GM18502 (cell line): ENCODE measurements at regions not wholly inside any gene's neighbourhood (a gene's known extent, or its start where the extent isn't known, plus 50 kb on each side); places are given as distances from the start of the nearest gene placed in this dataset.

Source experiments
- ATAC-seq: cut with Tn5 transposase; IDR thresholded peaks from one replicate; pipeline ENCODE4 v1.9.1; 2021; ENCODE audit warnings: mild to moderate bottlenecking; ENCODE audit not compliant: unreplicated experiment, poor library complexity

- no peak for ATAC-seq
Observed at GRCh38 chr6:166683477-166683876, 56.4 kb upstream of the RPS6KA2 start.

DNA sequence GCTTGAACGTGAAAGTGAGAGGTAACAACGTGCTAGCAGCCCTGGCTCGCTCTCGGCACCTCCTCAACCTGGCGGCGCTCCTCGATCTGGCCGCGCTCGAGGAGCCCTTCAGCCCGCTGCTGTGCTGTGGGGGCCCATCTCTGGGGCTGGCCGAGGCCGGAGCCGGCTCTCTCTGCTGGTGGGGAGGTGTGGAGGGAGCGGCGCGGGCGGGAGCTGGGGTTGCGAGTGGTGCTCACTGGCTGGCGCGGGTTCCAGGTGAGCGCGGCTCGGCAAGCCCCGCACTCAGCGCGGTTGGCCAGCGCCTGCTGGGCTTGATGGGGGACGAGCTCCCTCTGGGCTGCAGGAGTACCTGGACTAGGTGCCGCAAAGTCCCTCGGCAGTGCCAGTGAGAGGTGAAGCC is 52.5 kb upstream of the RPS6KA2 start:
- no peak for ATAC-seq

DNA sequence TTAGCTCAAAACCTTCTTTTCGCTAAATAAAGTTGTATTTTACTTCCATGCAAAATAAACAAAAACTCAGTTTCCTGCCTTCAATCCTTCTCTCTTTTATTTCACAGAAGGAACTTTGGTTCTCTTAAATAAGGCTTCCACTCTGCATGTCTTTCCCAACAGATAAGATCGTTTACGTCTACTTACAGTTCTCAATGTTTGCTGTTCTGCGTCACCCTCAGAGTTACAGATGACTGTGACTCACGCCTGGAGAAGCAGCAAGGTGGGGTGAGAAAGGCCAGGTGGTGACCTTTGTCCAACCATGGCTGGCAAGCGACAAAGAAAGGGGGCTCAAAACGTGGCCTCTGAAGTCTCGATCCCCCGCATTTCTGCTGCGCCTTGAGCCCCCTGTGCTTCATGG is 51.4 kb upstream of the RPS6KA2 start:
- ATAC-seq, result no peak

GRCh38 chr6:166677941-166678340 is 50.9 kb upstream of the RPS6KA2 start:
- no peak for ATAC-seq
